Stimulated activated naive CD8-positive, alpha-beta T cell treated with anti-CD3 and anti-CD28 coated beads, Interleukin-15, amount 100 ng/mL, for 72 hours (primary cell): ENCODE measurements at regions not wholly inside any gene's neighbourhood (a gene's known extent, or its start where the extent isn't known, plus 50 kb on each side); places are given as distances from the start of the nearest gene placed in this dataset.
"Not testable (repeated sequence)": the region's sequence is repeated elsewhere in the genome, so short reads cannot be mapped to it uniquely, and the experiment has no call there.

Source experiments
- ATAC-seq: fragments of 150-1000 bp; cut with Tn5 transposase; 2 replicates; pipeline ENCODE4 v1.10.0; 2021; ENCODE audit warnings: mild to moderate bottlenecking, moderate library complexity
- DNase-seq, 2 donors: peaks; one replicate each; pipeline ENCODE4 v3.0.0; 2021 to 2022
- H3K27ac Mint-ChIP-seq, 2 donors: one replicate each; pipeline ENCODE4 v1.8.0; 2022; ENCODE audit warnings: mild to moderate bottlenecking in 2 of 2, mixed read lengths in 2 of 2, moderate library complexity in 2 of 2
- H3K27me3 Mint-ChIP-seq: one replicate; pipeline ENCODE4 v1.8.0; 2022; ENCODE audit warnings: mixed read lengths
- H3K4me1 Mint-ChIP-seq: one replicate; pipeline ENCODE4 v1.8.0; 2022; ENCODE audit warnings: mild to moderate bottlenecking, mixed read lengths
- H3K4me3 Mint-ChIP-seq, 2 donors: one replicate each; pipeline ENCODE4 v1.8.0; 2022; ENCODE audit warnings: mild to moderate bottlenecking in 2 of 2, mixed read lengths in 2 of 2, moderate library complexity in 1 of 2
- H3K9me3 Mint-ChIP-seq, 2 donors: one replicate each; pipeline ENCODE4 v1.8.0; 2022; ENCODE audit warnings: mixed read lengths in 2 of 2

GRCh38 chr2:132068407-132068806 is 93.3 kb downstream of the ANKRD30BL start:
- not testable (repeated sequence) for H3K27ac Mint-ChIP-seq, DNase-seq, ATAC-seq, H3K4me1 Mint-ChIP-seq, H3K4me3 Mint-ChIP-seq, H3K27me3 Mint-ChIP-seq
- peaks cover 5 to 15% of the 10 kb centered on the region in 2 donors for H3K9me3 Mint-ChIP-seq

GRCh38 chr2:132065391-132065790 is 96.4 kb downstream of the ANKRD30BL start:
- not testable (repeated sequence) for H3K4me3 Mint-ChIP-seq, H3K27ac Mint-ChIP-seq, H3K4me1 Mint-ChIP-seq, ATAC-seq, DNase-seq, H3K27me3 Mint-ChIP-seq
- H3K9me3 Mint-ChIP-seq = peaks cover 5 to 15% of the 10 kb centered on the region in 2 donors

- not testable (repeated sequence) for ATAC-seq, H3K4me3 Mint-ChIP-seq, H3K9me3 Mint-ChIP-seq, DNase-seq, H3K4me1 Mint-ChIP-seq, H3K27ac Mint-ChIP-seq
- peaks cover 49% of the 10 kb centered on the region for H3K27me3 Mint-ChIP-seq
These were observed 122.0 kb downstream of the ANKRD30BL start for GRCh38 chr2:132039609-132040236.

- H3K4me1 Mint-ChIP-seq, H3K9me3 Mint-ChIP-seq, DNase-seq, ATAC-seq, H3K27ac Mint-ChIP-seq: not testable (repeated sequence)
- H3K4me3 Mint-ChIP-seq = peak overlapping the region in 1 of 2 donors; percentile 7
- H3K27me3 Mint-ChIP-seq = peaks cover 49% of the 10 kb centered on the region
These were observed 122.9 kb downstream of the ANKRD30BL start for GRCh38 chr2:132038883-132039235.

GRCh38 chr2:132038179-132038882 is 123.4 kb downstream of the ANKRD30BL start:
- DNase-seq (no peak), ATAC-seq (no peak)
- H3K4me3 Mint-ChIP-seq = peak overlapping the region in 1 of 2 donors; percentile 68
- H3K27ac Mint-ChIP-seq = no peak overlapping the region
- no peaks in the 10 kb centered on the region for H3K9me3 Mint-ChIP-seq
- peaks cover 49% of the 10 kb centered on the region for H3K27me3 Mint-ChIP-seq
- peaks cover 4% of the 10 kb centered on the region for H3K4me1 Mint-ChIP-seq

- ATAC-seq (no peak), DNase-seq (no peak)
- H3K9me3 Mint-ChIP-seq = no peaks in the 10 kb centered on the region
- H3K27ac Mint-ChIP-seq = no peak overlapping the region
- peak overlapping the region in 1 of 2 donors; percentile 68 for H3K4me3 Mint-ChIP-seq
- H3K27me3 Mint-ChIP-seq = peaks cover 46% of the 10 kb centered on the region
- peaks cover 4% of the 10 kb centered on the region for H3K4me1 Mint-ChIP-seq
These were observed 124.1 kb downstream of the ANKRD30BL start for GRCh38 chr2:132037527-132038178.

- Mint-ChIP-seq H3K27me3 (peaks cover 21% of the 10 kb centered on the region), H3K27ac (no peak overlapping the region), H3K4me1 (peaks cover 4% of the 10 kb centered on the region), H3K4me3 (no peak overlapping the region), H3K9me3 (no peaks in the 10 kb centered on the region)
- no peak for DNase-seq
- no peak for ATAC-seq
These were observed 127.1 kb downstream of the ANKRD30BL start for GRCh38 chr2:132034646-132035045.

- Mint-ChIP-seq H3K27me3 (peaks cover 14% of the 10 kb centered on the region), H3K4me3 (no peak overlapping the region), H3K9me3 (no peaks in the 10 kb centered on the region), H3K4me1 (peaks cover 4% of the 10 kb centered on the region), H3K27ac (no peak overlapping the region)
- ATAC-seq = no peak
- no peak for DNase-seq
These were observed 127.8 kb downstream of the ANKRD30BL start for GRCh38 chr2:132033949-132034348.

GRCh38 chr2:132033365-132033764 is 128.4 kb downstream of the ANKRD30BL start:
- ATAC-seq (no peak), DNase-seq (no peak)
- H3K4me1 Mint-ChIP-seq = peaks cover 4% of the 10 kb centered on the region
- no peaks in the 10 kb centered on the region for H3K9me3 Mint-ChIP-seq
- H3K27ac Mint-ChIP-seq = no peak overlapping the region
- H3K27me3 Mint-ChIP-seq = peaks cover 9% of the 10 kb centered on the region
- H3K4me3 Mint-ChIP-seq = no peak overlapping the region

- H3K4me1 Mint-ChIP-seq, H3K27ac Mint-ChIP-seq, H3K4me3 Mint-ChIP-seq, ATAC-seq, DNase-seq, H3K9me3 Mint-ChIP-seq: not testable (repeated sequence)
- peaks cover 47% of the 10 kb centered on the region for H3K27me3 Mint-ChIP-seq
These were observed 149.7 kb downstream of the ANKRD30BL start for GRCh38 chr2:132012046-132012445.

- Mint-ChIP-seq H3K4me1 (no peaks in the 10 kb centered on the region), H3K4me3 (no peak overlapping the region), H3K27ac (no peak overlapping the region), H3K9me3 (no peaks in the 10 kb centered on the region), H3K27me3 (peaks cover 47% of the 10 kb centered on the region)
- ATAC-seq = no peak
- DNase-seq = no peak
These were observed 151.8 kb downstream of the ANKRD30BL start for GRCh38 chr2:132009874-132010521.

- H3K9me3 Mint-ChIP-seq = no peaks in the 10 kb centered on the region
- H3K27ac Mint-ChIP-seq = no peak overlapping the region
- no peak for ATAC-seq
- H3K27me3 Mint-ChIP-seq = peaks cover 47% of the 10 kb centered on the region
- no peak overlapping the region for H3K4me3 Mint-ChIP-seq
- DNase-seq = no peak
- no peaks in the 10 kb centered on the region for H3K4me1 Mint-ChIP-seq
These were observed 152.4 kb downstream of the ANKRD30BL start for GRCh38 chr2:132009177-132009873.

GRCh38 chr2:131990751-131991150 is 171.0 kb downstream of the ANKRD30BL start:
- not testable (repeated sequence) for H3K9me3 Mint-ChIP-seq, H3K4me1 Mint-ChIP-seq, DNase-seq, ATAC-seq, H3K27me3 Mint-ChIP-seq, H3K27ac Mint-ChIP-seq, H3K4me3 Mint-ChIP-seq

GRCh38 chr2:131966671-131967070 is 195.1 kb downstream of the ANKRD30BL start:
- H3K27ac Mint-ChIP-seq, ATAC-seq, H3K4me3 Mint-ChIP-seq, H3K4me1 Mint-ChIP-seq, H3K27me3 Mint-ChIP-seq, H3K9me3 Mint-ChIP-seq, DNase-seq: not testable (repeated sequence)

- no peak for ATAC-seq
- H3K4me1 Mint-ChIP-seq = no peaks in the 10 kb centered on the region
- H3K9me3 Mint-ChIP-seq = peaks cover 0 to 7% of the 10 kb centered on the region in 2 donors
- H3K27ac Mint-ChIP-seq = no peak overlapping the region
- no peak overlapping the region for H3K4me3 Mint-ChIP-seq
- no peak for DNase-seq
- no peaks in the 10 kb centered on the region for H3K27me3 Mint-ChIP-seq
These were observed 195.5 kb downstream of the ANKRD30BL start for GRCh38 chr2:131966256-131966655.
